Testis (tissue), 2 donors: ENCODE measurements at regions not wholly inside any gene's neighbourhood (a gene's known extent, or its start where the extent isn't known, plus 50 kb on each side); places are given as distances from the start of the nearest gene placed in this dataset.

Experiments
- DNase-seq: peaks from one replicate; pipeline ENCODE4 v3.0.0-alpha.2; 2019
- H3K27ac ChIP-seq, 2 donors: fragments of 200-600 bp; sonication (generic); one replicate each; pipeline ENCODE4 v1.5.1; 2019
- H3K27me3 ChIP-seq: fragments of 200-600 bp; sonication (generic); one replicate; pipeline ENCODE4 v1.5.1; 2019
- H3K36me3 ChIP-seq: fragments of 200-600 bp; sonication (generic); one replicate; pipeline ENCODE4 v1.5.1; 2017; ENCODE audit warnings: low read depth; ENCODE audit errors: missing control alignments
- H3K4me1 ChIP-seq: fragments of 200-600 bp; sonication (generic); one replicate; pipeline ENCODE4 v1.5.1; 2019
- H3K4me3 ChIP-seq, 2 donors: fragments of 200-600 bp; sonication (generic); one replicate each; pipeline ENCODE4 v1.5.1; 2017 to 2019
- H3K9me3 ChIP-seq: fragments of 200-600 bp; sonication (generic); one replicate; pipeline ENCODE4 v1.5.1; 2017
- POLR2A ChIP-seq: fragments of 450-650 bp; IDR thresholded peaks from one replicate; pipeline ENCODE4 v1.6.1; 2017; ENCODE audit warnings: antibody characterized with exemption, mild to moderate bottlenecking, moderate library complexity
- WGBS, 2 donors: methylation state at CpG; one replicate each; pipeline ENCODE4 v1.1.5; 2018; 5-methylcytosine and 5-hydroxymethylcytosine counted together
- intact Hi-C: fragments of 100-400 bp; cut with DNase I; formaldehyde crosslinking; loops from one replicate; pipeline ENCODE4 v1.15.1; 2023; ENCODE audit warnings: low total_unique reads
- TF ChIP-seq, protein P1 (sequence below), 3 experiments: fragments of 450-650 bp in 2 of 3; fragments of 200-600 bp in 1 of 3; sonication (generic) in 1 of 3; IDR thresholded peaks; one replicate each; pipeline ENCODE4 v1.5.1; 2016 to 2019; ENCODE audit warnings: antibody characterized with exemption in 3 of 3, mild to moderate bottlenecking in 2 of 3, moderate library complexity in 1 of 3

DNA sequence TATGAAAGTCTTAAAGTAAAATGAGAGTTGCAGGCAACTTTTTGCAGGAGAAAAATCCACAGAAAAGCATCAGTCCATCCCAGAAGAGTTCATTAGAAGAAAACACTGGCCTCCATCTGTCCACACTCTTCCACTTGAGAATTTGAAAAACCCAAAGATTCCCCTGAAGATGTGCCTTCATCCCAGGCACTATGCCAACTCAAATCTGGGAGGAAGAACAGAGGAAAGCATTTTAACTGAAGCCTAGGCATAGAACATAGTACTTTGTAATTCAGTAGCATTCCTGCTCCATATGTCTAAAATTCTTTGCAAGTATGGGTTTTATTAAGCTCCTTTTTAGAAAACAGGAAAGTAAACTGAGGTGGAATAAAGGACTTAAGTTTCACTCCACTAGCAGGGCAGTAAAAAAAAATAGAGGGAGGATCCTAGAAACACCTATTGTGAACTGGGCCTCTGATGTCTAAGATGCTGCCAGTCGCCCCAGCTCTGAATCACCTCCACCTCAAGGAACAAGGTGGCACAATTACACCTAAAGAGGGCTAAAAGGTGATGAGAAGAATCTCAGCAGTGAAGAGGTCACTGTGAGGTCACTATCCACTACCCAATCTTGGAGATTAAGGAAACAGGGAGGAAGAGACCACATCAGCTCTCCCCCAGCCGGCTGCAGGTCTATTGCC lies 141.9 kb upstream of the FAM241A start:
- TF ChIP-seq, protein P1, sequence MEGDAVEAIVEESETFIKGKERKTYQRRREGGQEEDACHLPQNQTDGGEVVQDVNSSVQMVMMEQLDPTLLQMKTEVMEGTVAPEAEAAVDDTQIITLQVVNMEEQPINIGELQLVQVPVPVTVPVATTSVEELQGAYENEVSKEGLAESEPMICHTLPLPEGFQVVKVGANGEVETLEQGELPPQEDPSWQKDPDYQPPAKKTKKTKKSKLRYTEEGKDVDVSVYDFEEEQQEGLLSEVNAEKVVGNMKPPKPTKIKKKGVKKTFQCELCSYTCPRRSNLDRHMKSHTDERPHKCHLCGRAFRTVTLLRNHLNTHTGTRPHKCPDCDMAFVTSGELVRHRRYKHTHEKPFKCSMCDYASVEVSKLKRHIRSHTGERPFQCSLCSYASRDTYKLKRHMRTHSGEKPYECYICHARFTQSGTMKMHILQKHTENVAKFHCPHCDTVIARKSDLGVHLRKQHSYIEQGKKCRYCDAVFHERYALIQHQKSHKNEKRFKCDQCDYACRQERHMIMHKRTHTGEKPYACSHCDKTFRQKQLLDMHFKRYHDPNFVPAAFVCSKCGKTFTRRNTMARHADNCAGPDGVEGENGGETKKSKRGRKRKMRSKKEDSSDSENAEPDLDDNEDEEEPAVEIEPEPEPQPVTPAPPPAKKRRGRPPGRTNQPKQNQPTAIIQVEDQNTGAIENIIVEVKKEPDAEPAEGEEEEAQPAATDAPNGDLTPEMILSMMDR (IDR thresholded peaks at IDR 0.05): no peak
- TF ChIP-seq POLR2A: no peak
- no peak for DNase-seq

DNA sequence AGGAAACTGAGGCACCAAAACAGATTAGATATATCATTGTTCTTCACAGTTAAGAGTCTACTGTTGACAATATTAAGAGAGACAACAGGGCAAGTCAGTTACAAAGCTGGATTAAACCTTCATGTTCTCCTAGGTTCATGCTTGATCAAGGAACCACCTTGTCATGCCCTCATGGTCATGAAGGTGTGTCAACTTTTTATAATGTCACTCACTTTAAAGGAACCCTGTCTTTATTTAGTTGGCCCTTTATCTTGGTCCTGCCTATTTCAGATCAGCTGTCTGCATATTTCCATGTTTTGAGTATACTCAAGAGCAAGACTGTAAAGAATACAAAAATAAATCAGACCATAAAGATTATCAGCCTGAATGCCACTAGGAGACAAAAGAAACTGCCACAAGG lies 140.2 kb upstream of the FAM241A start:
- intact Hi-C loops: no loop called here
- no peaks in the 10 kb centered on the region for H3K27me3 ChIP-seq
- DNase-seq: no peak
- H3K4me1 ChIP-seq: no peaks in the 10 kb centered on the region
- H3K9me3 ChIP-seq: no peaks in the 10 kb centered on the region
- no peak overlapping the region for H3K27ac ChIP-seq
- H3K4me3 ChIP-seq: no peak overlapping the region
- TF ChIP-seq, protein P1 (IDR thresholded peaks at IDR 0.05): no peak
- TF ChIP-seq POLR2A: no peak
- no peaks in the 10 kb centered on the region for H3K36me3 ChIP-seq

More for the DNA sequence above, 141.9 kb upstream of the FAM241A start:
- Histone ChIP-seq H3K36me3 (no peaks in the 10 kb centered on the region), H3K27ac (no peak overlapping the region), H3K4me3 (no peak overlapping the region), H3K9me3 (no peaks in the 10 kb centered on the region), H3K27me3 (no peaks in the 10 kb centered on the region), H3K4me1 (no peaks in the 10 kb centered on the region)
- WGBS, 2 donors: 78 to 82% methylated on average over 2 of the region's 2 CpGs
- intact Hi-C loops: no loop called here

DNA sequence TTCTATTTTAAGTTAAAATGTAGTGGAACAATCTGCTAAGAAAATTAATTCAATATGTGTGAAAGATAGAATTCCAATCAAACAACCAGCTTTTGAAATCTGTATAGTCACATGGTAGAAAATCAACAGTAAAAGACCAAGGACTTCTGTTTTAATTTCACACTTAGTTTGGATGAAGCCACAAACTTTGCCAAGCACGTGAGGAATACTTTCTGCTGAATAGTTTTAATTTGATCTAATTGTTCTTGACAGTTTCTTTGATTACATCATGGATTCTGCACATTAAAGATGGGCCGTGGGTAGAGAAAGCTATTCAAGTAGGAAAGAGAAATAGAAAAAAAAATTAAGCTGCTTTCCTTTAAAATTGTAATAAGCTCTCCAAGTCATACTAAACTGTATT lies 137.9 kb upstream of the FAM241A start:
- Histone ChIP-seq H3K9me3 (no peaks in the 10 kb centered on the region), H3K4me1 (no peaks in the 10 kb centered on the region), H3K27ac (no peak overlapping the region), H3K4me3 (no peak overlapping the region), H3K27me3 (no peaks in the 10 kb centered on the region), H3K36me3 (no peaks in the 10 kb centered on the region)
- DNase-seq: no peak
- intact Hi-C loops: no loop called here
- no peak for TF ChIP-seq POLR2A
- TF ChIP-seq, protein P1 (IDR thresholded peaks at IDR 0.05): no peak
- 77 to 78% methylated on average over 2 of the region's 2 CpGs for WGBS, 2 donors

DNA sequence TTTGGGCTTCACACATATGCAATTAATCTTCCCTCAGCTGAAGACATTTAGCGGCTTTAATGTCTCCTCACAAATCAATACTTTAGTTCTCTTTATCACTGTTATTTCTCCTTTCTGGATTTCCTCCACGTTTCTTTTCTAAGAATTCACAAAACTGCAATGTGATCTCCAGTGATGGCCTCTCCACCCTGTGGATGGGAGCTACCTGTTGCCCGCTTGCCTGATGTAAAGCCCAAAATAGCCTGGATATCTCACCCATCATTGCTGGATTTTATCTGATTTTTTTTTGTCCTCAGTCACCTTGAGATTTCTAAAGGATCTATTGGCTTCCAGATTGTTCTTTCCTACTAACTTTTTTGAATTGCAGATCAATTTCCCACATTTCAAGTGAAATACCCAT lies 129.3 kb upstream of the FAM241A start:
- Histone ChIP-seq H3K4me1 (no peaks in the 10 kb centered on the region), H3K9me3 (no peaks in the 10 kb centered on the region), H3K27me3 (no peaks in the 10 kb centered on the region), H3K36me3 (no peaks in the 10 kb centered on the region), H3K27ac (no peak overlapping the region), H3K4me3 (no peak overlapping the region)
- intact Hi-C loops: no loop called here
- TF ChIP-seq POLR2A: no peak
- TF ChIP-seq, protein P1 (IDR thresholded peaks at IDR 0.05): no peak
- 76 to 80% methylated on average over 3 of the region's 3 CpGs for WGBS, 2 donors
- DNase-seq: no peak

DNA sequence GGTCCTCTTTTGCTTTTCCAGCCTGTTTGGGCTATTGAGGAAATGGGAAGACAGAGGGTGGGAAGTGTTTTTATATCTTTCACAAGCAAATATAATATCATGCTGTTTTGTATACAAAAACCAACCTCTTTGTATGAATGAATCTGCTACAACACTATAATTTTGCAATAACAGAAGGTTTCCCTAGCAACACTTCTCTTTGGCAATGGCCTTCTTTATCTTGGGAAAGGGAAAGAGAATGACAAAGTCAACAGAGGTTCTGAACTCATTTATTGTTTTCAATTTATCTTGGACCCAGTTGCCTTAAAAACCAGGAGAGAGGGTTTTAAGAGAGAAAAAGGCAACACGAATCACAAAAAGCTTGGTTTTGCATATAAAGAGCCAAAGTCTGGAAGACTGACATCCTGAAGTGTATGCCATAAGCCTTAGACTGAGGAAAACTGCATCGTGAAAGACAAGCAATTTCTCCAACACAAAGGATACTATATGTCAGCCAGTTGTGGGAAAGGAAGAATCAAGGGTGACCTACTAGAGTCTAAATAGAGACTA lies 121.8 kb upstream of the FAM241A start:
- Histone ChIP-seq H3K27ac (no peak overlapping the region), H3K27me3 (no peaks in the 10 kb centered on the region), H3K4me1 (no peaks in the 10 kb centered on the region), H3K36me3 (no peaks in the 10 kb centered on the region), H3K4me3 (no peak overlapping the region), H3K9me3 (no peaks in the 10 kb centered on the region)
- no peak for DNase-seq
- WGBS, 2 donors: 85 to 87% methylated on average over 2 of the region's 2 CpGs
- TF ChIP-seq POLR2A: no peak
- TF ChIP-seq, protein P1 (IDR thresholded peaks at IDR 0.05): no peak
- intact Hi-C loops: no loop called here
